ENCODE measurements at regions not wholly inside any gene's neighbourhood (a gene's known extent, or its start where the extent isn't known, plus 50 kb on each side); places are given as distances from the start of the nearest gene placed in this dataset.

GRCh38 chr12:127429551-127430285 lies 837.3 kb upstream of the TMEM132C start:
- FAIRE-seq (no peak), DNase-seq (ENCODE audit: low read depth, low spot score) (no peak)
- Histone ChIP-seq H3K4me3 (replicated peaks in 1 of 3; ENCODE audit: insufficient read depth in 1 of 3, low read depth in 1 of 3, low read length in 3 of 3) (no peak overlapping the region), H3K79me2 (ENCODE audit: control insufficient read depth, insufficient read depth, low read length) (no peaks in the 10 kb centered on the region), H3K9ac (replicated peaks; ENCODE audit: extremely low read depth, insufficient read depth, low read length) (no peak overlapping the region), H3K27ac (ENCODE audit: insufficient read depth, low read depth, low read length) (no peak overlapping the region), H3K9me3 (replicated peaks; ENCODE audit: control insufficient read depth, insufficient read depth, low read length) (peaks cover 10% of the 10 kb centered on the region), H2AFZ (ENCODE audit: low read depth, low read length) (no peak overlapping the region), H3K27me3 (ENCODE audit: control insufficient read depth in 2 of 2, insufficient read depth in 2 of 2, low read length in 2 of 2) (no peaks in the 10 kb centered on the region), H4K20me1 (replicated peaks; ENCODE audit: control insufficient read depth, extremely low read depth, insufficient read depth, low read length) (no peaks in the 10 kb centered on the region), H3K36me3 (ENCODE audit: control insufficient read depth in 2 of 2, extremely low read depth in 1 of 2, insufficient read depth in 2 of 2, low read length in 2 of 2) (no peaks in the 10 kb centered on the region), H3K4me1 (ENCODE audit: control insufficient read depth, extremely low read depth, insufficient read depth, low read length) (no peaks in the 10 kb centered on the region), H3K9me1 (replicated peaks; ENCODE audit: control insufficient read depth, extremely low read depth, insufficient read depth, low read length) (no peaks in the 10 kb centered on the region), H3K4me2 (ENCODE audit: insufficient read depth, low read length) (no peak overlapping the region)
- BruUV-seq (replicated peaks), result no TSS peak
- ChIA-PET POLR2A (no interaction called here), CTCF (no interaction called here)
- dilution Hi-C loops (cut with MboI; ENCODE audit: extremely low pct_ligation_motif_present, low sequenced_read_pairs) (no loop called here), intact Hi-C loops (cut with micrococcal nuclease) (no loop called here)
- TF ChIP-seq MYC (IDR thresholded peaks at IDR 0.05; ENCODE audit: low read depth, low read length) (no peak), POLR2A (IDR thresholded peaks at IDR 0.05; ENCODE audit: low read depth, low read length) (no peak), FOS (IDR thresholded peaks at IDR 0.05; ENCODE audit: borderline replicate concordance, insufficient read depth, low read length) (no peak), JUN (IDR thresholded peaks at IDR 0.05; ENCODE audit: borderline replicate concordance, insufficient read depth, insufficient read length, low read depth) (no peak), POLR2AphosphoS5 (IDR thresholded peaks at IDR 0.05; ENCODE audit: insufficient read depth, low read depth, low read length) (no peak), MAX (IDR thresholded peaks at IDR 0.05; ENCODE audit: insufficient read depth, insufficient read length) (no peak), EZH2 (IDR thresholded peaks at IDR 0.05; ENCODE audit: borderline replicate concordance, low read depth, low read length, severe bottlenecking) (no peak), CTCF (IDR thresholded peaks at IDR 0.05; ENCODE audit: extremely low read depth in 1 of 2, insufficient read depth in 1 of 2, low read depth in 1 of 2, low read length in 2 of 2) (no peak), GATA2 (IDR thresholded peaks at IDR 0.05; ENCODE audit: insufficient read depth, insufficient read length, low read depth, low read length) (no peak)

Data from endothelial cell of umbilical vein (primary cell).